HG03039 (cell line): ENCODE measurements at regions not wholly inside any gene's neighbourhood (a gene's known extent, or its start where the extent isn't known, plus 50 kb on each side); places are given as distances from the start of the nearest gene placed in this dataset.

ENCODE experiments used
- ATAC-seq: cut with Tn5 transposase; IDR thresholded peaks from one replicate; pipeline ENCODE4 v1.9.1; 2021; ENCODE audit warnings: mild to moderate bottlenecking, moderate library complexity; ENCODE audit not compliant: unreplicated experiment

DNA sequence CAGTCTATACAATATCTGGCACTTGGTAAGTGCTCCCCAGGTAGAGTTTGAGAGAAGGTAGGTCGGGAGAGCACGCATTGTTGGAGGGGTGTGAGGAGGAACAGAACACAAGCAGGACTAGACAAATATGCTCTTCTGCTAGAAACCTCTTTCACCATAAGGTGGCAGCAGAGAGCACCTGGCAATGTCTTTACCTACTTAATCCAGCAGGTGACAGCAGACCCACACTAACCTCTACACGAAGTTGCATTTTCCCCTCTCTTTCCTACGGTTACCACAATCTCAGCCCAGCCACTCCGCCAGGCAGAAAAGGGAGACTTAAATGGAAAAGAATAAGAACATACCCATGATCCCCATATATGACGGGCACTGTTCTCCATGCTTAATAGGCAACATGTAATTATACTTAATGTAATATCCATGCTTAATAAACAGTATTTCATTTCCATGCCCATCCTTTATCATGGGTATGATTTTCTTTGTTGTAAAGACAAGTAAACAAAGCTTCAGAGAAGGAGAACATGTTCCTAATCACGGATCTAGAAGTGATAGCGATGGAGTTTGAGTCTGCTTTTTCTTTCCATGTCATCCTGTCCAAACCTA, 55.1 kb upstream of the CCL2 start:
- no peak for ATAC-seq

- no peak for ATAC-seq
These were observed 53.9 kb upstream of the CCL2 start for GRCh38 chr17:34201225-34201624.

- no peak for ATAC-seq
These were observed 53.3 kb upstream of the CCL2 start for GRCh38 chr17:34201767-34202166.

GRCh38 chr17:34203018-34203638, 52.0 kb upstream of the CCL2 start:
- ATAC-seq: no peak

- ATAC-seq: no peak
These were observed 50.7 kb upstream of the CCL2 start for GRCh38 chr17:34204402-34204801.
